ENCODE measurements at regions not wholly inside any gene's neighbourhood (a gene's known extent, or its start where the extent isn't known, plus 50 kb on each side); places are given as distances from the start of the nearest gene placed in this dataset.
"Not testable (repeated sequence)": the region's sequence is repeated elsewhere in the genome, so short reads cannot be mapped to it uniquely, and the experiment has no call there.

DNA sequence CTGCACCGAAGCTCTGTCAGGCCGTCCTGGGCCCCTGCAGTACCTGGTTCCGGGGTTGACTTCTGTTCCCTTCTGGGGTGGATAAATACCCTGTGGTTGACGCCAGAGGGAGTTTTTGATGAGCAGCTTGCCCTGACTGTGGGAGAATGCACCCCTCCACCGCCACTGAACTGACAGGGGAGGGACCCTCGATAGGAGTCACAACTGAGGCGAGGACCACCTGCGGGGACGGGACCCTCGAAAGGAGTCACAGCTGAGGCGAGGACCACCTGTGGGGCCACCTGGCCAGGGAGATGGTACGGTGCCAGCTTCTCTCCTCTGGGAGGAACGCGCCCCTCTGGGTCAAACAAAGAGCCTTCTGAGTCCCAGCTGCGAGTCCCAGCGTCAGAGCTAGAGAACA, 100.1 kb upstream of the FRMD1 start:
- no peaks in the 10 kb centered on the region for H3K27me3 ChIP-seq
- H3K4me1 ChIP-seq: no peaks in the 10 kb centered on the region
- TF ChIP-seq, protein P1, sequence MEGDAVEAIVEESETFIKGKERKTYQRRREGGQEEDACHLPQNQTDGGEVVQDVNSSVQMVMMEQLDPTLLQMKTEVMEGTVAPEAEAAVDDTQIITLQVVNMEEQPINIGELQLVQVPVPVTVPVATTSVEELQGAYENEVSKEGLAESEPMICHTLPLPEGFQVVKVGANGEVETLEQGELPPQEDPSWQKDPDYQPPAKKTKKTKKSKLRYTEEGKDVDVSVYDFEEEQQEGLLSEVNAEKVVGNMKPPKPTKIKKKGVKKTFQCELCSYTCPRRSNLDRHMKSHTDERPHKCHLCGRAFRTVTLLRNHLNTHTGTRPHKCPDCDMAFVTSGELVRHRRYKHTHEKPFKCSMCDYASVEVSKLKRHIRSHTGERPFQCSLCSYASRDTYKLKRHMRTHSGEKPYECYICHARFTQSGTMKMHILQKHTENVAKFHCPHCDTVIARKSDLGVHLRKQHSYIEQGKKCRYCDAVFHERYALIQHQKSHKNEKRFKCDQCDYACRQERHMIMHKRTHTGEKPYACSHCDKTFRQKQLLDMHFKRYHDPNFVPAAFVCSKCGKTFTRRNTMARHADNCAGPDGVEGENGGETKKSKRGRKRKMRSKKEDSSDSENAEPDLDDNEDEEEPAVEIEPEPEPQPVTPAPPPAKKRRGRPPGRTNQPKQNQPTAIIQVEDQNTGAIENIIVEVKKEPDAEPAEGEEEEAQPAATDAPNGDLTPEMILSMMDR (IDR thresholded peaks at IDR 0.05; ENCODE audit: low read depth, low read length): no peak
- no peaks in the 10 kb centered on the region for H3K36me3 ChIP-seq
- no peak for DNase-seq
- no peak overlapping the region for H3K4me3 ChIP-seq (ENCODE audit: low read depth, low read length)
- no peaks in the 10 kb centered on the region for H3K9me3 ChIP-seq

DNA sequence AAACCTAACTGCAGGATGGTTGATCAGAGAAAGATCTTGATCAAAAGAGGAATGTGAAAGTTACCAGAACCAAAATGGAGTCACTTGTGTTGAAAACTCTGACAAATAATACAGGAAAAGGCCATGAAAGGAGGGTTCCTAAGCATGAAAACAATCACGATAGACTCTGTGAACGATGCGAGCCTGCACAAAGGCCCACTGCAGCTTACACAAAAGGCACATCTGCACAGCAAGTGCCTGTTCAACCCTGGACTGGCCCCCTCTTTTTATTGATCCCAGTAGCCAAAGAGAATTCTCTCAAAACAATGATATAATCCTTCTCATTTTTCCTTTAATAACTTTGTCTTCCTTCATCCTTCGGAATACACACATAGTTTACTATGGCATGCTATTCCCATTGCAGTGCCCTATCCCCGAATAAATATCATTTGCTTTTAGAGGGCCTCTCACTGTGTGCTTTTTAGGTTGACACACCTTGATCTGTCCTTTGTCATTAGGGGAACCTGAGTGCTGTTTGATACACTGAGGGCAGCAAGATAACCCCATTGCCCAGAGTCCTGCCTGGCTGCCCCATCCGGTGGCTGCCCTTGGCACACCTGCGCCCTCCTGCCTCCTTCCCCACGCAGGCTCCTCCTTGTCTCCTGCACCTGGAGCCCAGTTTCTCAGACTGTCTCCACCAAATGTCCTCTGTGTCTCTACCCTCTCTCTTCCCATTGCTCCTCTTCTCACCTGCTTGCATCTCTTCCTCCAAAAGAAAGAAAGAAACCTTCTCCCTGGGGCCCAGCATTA, 98.3 kb upstream of the FRMD1 start:
- no peaks in the 10 kb centered on the region for H3K4me1 ChIP-seq
- no peak for DNase-seq
- H3K9me3 ChIP-seq: no peaks in the 10 kb centered on the region
- no peak overlapping the region for H3K4me3 ChIP-seq (ENCODE audit: low read depth, low read length)
- no peaks in the 10 kb centered on the region for H3K36me3 ChIP-seq
- TF ChIP-seq, protein P1 (IDR thresholded peaks at IDR 0.05; ENCODE audit: low read depth, low read length): no peak
- no peaks in the 10 kb centered on the region for H3K27me3 ChIP-seq

DNA sequence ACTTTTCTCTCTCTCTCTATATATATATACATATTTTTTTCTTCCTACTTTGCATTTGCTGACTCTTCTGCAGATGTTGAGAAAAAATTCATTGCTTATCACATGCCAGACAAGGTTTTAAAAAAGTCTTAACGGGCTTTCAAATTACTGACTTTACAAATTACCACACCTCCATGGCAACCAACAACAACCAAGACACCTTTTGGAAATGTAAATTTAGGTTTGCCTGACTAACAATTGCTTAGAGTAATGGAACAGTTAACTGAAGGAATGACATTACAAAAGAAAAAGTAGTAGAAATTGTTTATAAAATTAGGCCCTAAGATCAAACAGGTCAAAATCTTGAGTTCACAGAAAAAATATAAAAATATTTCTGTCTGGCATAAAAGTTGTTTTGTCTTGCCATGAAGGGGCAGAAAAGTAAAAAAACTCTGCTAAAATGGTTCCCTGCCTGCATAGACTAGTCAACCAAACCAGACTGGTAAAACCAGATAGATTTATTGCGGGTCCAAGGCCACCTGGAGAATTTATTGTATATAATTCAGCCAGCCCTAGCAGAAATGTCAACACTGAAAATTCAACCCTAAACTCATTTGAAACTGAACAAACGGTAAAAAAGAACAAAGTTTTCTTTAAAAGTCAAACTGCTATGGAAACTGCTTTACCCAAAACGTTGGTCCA, 92.8 kb upstream of the FRMD1 start:
- DNase-seq: no peak
- Histone ChIP-seq H3K4me1 (no peaks in the 10 kb centered on the region), H3K4me3 (ENCODE audit: low read depth, low read length) (no peak overlapping the region), H3K36me3 (no peaks in the 10 kb centered on the region), H3K9me3 (no peaks in the 10 kb centered on the region; the same call in 1 of the 2 replicates), H3K27me3 (no peaks in the 10 kb centered on the region)
- TF ChIP-seq, protein P1 (IDR thresholded peaks at IDR 0.05; ENCODE audit: low read depth, low read length): no peak

DNA sequence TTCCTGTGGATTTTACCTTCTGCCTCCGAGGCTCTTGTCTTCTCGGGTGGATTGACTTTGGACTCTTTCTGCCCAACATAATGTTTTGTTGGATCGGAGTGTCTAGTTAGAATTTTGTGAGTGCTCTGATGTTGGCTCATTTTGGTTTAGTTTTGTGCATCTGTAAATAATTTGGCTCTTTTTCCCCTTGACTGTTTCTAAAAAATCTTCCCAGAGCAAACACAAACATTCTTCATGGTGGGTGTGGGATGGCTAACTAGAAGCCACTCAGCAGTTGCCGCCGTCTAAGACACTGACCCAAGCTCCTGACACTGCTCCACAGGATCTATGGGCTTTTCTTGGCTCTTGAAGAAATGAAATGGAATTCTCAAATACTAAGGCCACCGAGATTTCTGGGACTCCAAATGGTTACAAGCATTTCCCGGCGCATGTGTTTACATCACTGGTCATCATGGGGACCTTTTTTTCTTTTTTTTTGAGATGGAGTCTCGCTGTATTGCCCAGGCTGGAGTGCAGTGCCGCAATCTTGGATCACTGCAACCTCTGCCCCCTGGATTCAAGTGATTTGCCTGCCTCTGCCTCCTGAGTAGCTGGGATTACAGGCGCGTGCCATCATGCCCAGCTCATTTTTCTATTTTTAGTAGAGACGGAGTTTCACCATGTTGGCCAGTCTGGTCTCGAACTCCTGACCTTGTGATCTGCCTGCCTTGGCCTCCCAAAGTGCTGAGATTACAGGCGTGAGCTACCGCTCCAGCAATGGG, 92.0 kb upstream of the FRMD1 start:
- Histone ChIP-seq H3K4me3 (ENCODE audit: low read depth, low read length) (no peak overlapping the region), H3K9me3 (no peaks in the 10 kb centered on the region; the same call in 1 of the 2 replicates), H3K4me1 (no peaks in the 10 kb centered on the region), H3K36me3 (no peaks in the 10 kb centered on the region), H3K27me3 (no peaks in the 10 kb centered on the region)
- DNase-seq: no peak
- TF ChIP-seq, protein P1 (IDR thresholded peaks at IDR 0.05; ENCODE audit: low read depth, low read length): no peak

DNA sequence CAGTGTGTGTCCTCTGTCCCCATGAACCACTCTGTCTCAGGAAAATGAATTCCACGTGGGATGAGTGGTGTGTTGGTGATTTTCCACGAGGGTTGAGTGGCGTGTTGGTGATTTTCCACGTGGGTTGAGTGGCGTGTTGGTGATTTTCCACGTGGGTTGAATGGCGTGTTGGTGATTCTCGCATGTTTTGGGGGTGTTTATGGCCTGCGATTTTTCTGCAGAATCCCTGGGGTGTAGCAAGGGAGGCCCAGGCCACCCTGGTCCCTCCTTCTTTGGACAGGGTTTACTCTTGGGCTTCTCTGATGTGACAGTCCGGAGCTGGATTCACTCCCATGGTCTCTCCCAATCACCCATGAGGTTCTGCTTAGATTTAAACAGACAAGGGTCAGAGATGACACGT, 90.6 kb upstream of the FRMD1 start:
- H3K4me3 ChIP-seq (ENCODE audit: low read depth, low read length): no peak overlapping the region
- no peaks in the 10 kb centered on the region for H3K36me3 ChIP-seq
- no peak for DNase-seq
- no peaks in the 10 kb centered on the region for H3K27me3 ChIP-seq
- no peaks in the 10 kb centered on the region; the same call in 1 of the 2 replicates for H3K9me3 ChIP-seq
- no peaks in the 10 kb centered on the region; the same call in 1 of the 2 replicates for H3K4me1 ChIP-seq
- TF ChIP-seq, protein P1 (IDR thresholded peaks at IDR 0.05; ENCODE audit: low read depth, low read length): no peak

DNA sequence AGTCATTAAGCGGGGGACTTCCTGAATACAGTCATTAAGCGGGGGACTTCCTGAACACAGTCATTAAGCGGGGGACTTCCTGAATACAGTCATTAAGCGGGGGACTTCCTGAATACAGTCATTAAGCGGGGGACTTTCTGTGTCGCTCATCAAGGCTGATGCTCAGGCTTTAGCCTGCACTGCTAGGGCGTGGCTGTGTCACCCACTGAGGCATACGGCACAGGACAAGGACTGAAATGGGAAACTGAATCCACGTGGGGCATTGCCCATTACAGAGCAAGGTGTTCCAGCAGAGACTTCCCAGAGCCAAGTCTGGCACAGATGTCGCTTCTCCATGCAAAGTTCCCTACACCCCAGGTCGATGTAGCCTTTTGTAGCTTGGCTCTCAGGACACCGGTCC, 89.9 kb upstream of the FRMD1 start:
- H3K36me3 ChIP-seq; H3K4me1 ChIP-seq; H3K27me3 ChIP-seq; DNase-seq; H3K9me3 ChIP-seq; H3K4me3 ChIP-seq (ENCODE audit: low read depth, low read length): not testable (repeated sequence)

DNA sequence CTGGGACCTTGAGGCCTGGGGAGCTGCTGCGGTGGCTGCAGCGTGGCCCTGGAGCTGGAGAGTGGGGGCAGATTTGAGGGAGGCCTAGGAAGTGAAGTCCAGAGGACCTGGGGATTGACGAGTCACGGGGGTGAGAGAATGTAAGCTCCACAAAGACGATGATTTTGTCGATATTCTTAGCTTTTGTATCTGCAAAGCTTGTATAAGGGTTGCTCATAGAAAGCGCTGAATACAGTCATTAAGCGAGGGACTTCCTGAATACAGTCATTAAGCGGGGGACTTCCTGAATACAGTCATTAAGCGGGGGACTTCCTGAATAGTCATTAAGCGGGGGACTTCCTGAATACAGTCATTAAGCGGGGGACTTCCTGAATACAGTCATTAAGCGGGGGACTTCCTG, 89.3 kb upstream of the FRMD1 start:
- not testable (repeated sequence) for H3K27me3 ChIP-seq; H3K36me3 ChIP-seq; DNase-seq; H3K4me1 ChIP-seq; H3K4me3 ChIP-seq (ENCODE audit: low read depth, low read length); H3K9me3 ChIP-seq

Measured in BE2C (cell line).